Ecto neural progenitor cell (in vitro differentiated cells): ENCODE measurements at regions not wholly inside any gene's neighbourhood (a gene's known extent, or its start where the extent isn't known, plus 50 kb on each side); places are given as distances from the start of the nearest gene placed in this dataset.
"Not testable (repeated sequence)": the region's sequence is repeated elsewhere in the genome, so short reads cannot be mapped to it uniquely, and the experiment has no call there.

Experiments used
- DNase-seq: peaks from one replicate; pipeline ENCODE4 v3.0.0-alpha.2; 2018; ENCODE audit warnings: low spot score

DNA sequence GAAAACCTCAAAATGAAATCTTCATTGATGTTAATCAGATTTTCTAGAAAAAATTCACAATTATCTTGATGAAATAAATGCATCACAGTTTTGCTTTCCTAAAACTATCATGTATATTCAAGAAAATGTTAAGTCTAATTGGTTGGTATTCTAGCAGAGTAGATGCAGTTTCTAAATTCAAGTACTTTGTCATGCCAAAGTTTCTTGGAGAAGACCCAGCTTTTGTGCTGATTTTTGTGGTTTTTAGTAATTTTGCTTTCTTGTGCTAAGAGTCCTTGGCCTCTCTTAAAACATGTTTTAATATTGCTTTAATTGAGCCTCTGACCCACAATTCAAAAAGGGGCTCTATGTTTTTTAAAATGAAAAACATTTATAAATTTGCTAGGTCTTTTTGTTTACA, 924.8 kb upstream of the PTPRD start:
- DNase-seq: no peak

DNA sequence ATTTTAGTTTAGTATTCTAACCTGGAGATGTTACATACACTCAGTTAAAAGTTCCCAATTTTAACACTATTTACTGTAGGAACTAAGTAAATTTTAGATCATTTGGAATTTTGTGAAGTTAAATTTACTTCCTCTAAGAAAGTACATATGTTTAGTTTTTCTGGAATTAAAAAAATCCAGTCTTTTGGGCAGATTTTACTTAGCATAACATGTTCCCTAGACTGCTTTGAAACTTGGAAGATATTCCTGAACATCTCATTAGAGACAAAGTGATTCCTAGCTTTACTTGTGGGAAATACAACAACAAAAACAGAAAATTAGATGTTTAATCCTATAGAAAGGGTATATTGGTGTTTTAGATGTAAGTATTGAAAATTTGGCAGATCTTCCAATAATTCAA, 930.0 kb upstream of the PTPRD start:
- no peak for DNase-seq

DNA sequence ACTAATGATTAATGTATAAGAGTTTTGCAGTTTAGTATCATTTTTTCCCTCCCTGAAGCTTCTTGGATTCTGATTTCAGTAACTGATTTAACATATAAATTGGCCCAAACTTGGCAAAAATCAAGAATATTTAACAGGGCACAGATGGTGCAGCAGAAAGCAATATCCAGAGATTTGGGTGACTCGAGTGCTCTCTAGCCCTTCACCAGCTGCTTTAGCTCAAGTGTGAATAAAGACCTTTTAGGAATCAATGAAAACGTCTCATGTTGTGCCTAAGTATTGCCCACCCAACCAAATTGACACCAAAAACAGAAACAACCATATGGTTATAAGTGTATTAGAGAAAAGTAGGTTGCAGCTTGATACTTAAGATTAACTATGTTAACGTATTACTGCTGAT, 933.4 kb upstream of the PTPRD start:
- no peak for DNase-seq

DNA sequence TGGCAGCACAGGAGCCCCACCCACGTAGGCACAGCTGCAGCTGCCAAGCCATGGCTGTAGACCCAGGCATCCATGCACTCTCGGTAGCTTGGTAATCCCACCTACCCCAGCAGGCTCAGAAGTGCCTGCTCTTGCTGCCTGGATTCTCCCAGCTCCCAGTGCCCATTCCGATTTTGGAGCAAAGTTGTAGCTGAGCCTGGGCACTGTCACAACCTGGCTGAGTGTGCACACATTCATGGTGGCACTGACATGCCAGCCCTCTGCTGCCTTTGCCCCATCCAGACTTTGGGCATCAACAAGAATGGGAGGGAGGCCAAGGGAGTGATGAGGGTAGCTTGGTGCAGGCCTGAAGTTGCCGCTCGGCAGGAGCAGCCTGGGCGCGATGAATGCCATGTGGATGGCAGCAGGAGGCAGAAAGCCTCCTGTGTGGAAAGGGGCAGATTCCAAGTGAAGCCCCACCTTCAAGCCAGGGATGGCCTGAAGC, 936.6 kb upstream of the PTPRD start:
- no peak for DNase-seq

DNA sequence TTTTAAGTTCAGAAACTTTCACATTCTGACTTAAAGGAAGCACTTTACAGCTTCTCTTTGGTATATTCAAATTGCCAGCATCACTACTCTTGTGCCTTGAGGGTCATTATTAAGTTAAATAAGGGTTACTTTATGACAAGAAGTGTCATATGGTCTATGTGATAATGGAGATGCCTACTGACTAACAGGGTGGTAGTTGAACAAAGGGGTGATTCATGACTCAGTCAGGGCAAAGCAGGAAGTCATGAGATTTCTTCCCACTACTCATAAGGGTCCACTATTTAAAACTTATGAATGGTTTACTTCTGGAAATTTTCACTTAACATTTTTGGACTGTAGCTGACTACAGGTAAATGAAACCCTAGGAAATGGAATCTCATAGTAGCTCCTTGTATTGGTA, 938.3 kb upstream of the PTPRD start:
- DNase-seq: no peak

DNA sequence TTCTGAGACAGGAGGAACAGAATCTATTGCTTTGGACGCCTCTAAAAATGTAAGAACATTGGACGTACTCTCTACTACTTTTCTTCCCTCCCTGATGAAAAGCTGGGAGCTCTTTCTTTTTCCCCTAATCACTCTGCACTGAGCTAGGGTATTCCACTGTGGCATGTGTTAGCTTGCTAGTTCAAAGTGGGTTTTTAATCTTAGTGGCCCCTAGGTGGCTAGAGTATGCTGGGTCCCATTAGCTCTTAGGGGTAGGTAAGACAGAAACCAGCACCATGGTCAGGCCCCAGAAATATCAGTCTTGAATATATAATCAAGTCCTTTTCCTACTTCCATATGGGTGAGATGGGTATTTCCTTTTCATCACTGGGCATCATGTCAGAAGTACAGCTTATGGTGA, 945.2 kb upstream of the PTPRD start:
- no peak for DNase-seq

DNA sequence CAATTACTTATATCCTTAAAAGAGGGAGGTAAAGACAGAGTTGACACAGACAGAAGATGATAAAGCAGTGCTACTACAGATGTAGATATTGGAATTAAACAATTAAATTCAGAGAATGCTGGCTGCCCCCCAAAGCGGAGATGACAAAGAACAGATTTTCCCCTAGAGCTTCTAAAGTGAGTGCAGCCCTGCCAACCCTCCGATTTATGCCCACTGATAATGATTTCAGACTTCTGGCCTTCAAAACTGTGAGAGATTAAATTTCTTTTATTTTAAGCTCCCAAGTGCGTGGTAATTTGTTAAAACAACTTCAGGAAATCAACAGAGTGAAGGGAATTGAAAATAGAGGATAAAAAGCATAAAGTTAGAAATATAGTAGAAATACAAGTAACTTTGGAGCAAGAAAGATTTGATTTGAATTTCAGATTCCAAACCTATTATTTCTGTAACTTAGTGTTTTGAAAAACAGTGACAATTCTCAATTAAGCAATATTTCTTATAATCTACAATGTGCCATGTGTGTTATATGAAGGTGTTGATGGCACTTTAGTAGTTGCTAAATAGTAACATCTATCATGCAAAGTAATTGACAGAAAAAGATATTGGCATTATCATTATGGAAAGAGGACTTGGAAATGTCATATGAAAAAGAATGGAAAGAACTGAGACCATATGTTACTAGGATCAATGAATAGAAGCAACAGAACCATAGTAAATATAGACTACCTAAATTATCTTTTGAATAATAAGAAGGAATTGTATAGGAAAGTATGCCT, 946.4 kb upstream of the PTPRD start:
- no peak for DNase-seq

DNA sequence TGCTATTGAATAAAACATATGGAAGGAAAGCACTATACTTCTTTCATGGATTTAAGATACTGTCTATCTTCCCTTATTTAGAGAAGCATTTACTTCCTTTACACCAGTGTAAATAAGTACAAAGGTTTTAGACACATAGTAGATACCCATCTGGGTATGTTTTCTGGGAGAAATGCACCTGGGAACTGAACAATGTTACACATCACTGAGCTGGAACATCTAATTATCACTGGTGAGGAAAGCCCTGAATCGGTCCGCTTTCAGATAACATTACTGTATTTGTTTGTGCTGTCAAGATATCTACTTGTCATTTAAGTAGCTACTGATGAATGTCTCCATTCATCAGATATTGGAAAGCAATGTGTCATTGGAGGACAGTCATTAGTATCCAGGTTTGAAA, 964.7 kb upstream of the PTPRD start:
- DNase-seq: no peak

DNA sequence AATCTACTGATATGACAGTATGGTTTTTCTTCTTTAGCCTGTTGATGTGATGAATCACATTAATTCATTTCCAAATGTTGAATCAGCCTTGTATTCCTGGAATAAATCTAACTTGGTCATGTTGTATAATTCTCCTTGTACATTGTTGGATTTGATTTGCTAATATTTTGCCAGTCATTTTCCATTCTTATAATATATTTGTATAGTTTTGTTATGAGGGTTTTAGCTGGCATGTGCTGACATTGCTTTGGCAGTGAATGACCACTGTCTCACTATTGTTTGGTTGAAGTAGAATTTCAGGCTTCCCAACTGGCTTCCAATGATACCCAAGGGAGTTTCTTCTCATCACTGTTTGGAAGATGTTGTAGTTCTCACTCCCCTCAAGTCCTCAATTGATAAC, 983.0 kb upstream of the PTPRD start:
- DNase-seq: no peak

DNA sequence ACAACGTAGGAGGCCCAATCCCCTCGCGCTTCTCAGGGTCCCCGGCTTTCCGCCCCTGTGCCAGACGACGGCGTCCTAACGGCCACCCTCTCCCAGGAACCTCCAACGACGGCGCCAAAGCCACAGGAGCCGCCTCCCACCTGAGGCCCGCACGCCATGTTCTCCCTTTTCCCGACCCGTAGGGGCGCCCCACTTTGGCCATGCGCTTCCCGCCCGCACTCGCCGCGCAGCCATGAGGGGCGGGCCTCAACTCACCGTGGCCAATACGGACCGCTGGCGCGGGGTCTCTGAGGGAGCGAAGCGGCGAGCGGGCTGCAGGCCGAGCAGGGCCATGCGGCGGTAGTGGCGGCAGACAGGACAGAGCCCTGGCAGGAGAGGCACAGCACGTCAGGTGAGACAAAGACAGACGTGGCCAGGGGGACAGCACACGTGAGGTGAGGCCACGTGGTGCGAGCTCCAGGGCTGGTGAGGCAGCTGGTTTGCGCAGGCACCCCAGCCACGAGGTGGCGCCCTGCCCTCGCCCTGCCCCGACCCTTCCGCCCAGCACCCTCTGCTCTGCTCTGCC, 1005.5 kb upstream of the PTPRD start:
- no peak for DNase-seq

DNA sequence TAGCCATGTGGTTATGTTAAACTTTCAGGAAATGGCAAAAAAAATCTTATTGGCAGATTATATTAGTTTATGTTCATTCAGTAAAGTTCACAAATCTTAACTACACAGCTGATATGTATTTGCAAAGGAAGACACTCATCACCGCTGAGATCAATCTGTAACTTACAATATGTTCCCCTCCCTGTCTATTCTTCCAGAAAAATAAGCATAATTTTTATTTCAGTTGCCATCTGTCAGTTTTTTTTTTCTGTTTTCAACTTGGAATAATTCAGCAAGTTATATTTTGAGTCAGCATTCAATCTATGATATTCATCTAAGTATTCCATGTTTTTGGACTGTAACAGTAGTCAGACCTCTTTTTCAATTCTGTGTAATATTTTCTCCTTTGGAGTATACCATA, 1019.9 kb upstream of the PTPRD start:
- no peak for DNase-seq

DNA sequence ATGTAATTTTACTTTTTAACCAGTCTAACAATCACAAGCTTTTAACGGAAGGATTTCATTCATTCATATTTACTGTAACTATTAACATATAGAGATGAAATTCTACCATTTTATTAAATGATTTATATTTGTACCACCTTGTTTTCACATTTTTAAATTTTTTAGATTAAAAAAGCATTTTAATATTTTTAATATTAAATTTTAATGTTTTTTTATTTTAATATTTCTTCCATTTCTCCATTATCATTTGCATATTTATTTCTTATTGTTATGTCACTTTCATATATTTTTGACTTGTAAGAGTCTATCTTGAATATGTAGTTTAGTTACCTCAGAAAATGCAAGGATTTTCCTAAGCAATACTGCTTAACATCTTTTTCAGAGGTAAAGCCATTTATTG, 1034.0 kb upstream of the PTPRD start:
- DNase-seq: no peak

DNA sequence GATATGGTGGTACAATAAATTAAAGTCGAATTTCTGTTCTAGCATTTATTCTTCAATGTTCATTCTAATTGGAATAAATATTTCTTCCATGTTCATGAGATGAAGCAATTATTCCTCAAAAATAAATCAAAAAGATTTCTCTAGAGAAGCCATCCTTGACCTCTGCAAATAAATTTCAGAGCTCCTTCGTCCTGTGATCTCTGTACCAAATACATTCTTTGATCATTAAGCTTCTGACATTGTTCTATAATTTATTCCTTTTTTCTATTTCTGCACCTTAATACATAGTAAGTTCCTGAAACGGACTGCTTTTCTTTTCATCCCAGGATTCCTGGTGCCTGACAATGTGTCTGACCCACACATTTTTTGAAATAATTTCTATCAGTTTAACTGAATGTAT, 1039.3 kb upstream of the TYRP1 start:
- no peak for DNase-seq

DNA sequence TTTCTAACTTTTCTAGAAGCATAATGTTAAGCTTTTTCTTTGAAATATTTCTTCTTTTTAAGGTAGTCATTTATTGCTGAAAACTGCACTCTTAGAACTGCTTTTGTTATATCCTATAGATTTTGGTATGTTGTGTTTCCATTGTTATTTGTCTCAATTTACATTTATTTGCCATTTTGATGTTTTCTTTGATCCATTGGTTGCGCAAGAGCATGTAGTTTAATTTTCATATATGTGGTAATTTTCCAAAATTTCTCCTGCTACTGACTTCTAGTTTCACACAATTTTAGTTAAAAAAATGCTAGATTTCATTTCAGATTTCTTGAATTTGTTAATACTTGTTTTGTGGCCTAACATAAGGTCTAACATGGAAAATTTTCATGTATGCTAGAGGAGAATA, 1029.3 kb upstream of the TYRP1 start:
- DNase-seq: no peak

DNA sequence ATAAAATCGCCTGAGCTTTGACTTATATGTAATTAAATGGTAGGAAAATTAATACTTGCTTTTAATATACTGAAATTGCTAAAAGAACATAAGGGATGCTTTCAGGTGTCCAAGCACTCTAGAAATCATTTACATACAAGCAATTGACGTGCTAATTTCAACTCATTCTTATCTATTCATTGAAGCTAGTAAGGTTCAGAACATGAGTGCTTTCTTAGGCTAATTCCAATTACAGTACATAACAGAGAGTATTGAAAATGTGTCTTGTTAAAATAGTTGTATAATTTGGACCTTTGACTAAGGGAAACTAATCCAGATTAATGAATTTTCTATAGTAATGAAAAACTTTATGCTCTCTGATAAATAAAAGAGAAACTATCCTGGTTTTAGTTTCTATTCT, 1016.4 kb upstream of the TYRP1 start:
- no peak for DNase-seq

DNA sequence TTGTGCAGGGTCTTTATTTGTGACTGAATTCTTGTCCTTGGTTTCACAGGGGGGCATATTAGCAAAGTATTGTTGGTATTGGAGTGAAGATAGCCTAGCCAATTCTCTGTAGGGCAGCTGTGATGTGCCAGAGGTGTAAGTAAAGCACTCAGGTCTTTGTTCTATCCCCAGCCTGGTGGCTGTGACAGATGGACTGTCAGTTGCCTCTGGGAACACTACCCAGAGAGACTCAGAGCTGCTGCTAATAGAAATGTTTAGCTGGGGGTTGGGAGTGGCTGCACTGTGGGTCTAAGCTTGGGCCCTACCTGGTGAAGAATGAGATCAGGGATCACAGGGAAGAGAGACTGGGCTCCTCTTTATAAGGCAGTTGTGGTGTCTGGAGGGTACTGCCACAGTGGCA, 1006.5 kb upstream of the TYRP1 start:
- no peak for DNase-seq

DNA sequence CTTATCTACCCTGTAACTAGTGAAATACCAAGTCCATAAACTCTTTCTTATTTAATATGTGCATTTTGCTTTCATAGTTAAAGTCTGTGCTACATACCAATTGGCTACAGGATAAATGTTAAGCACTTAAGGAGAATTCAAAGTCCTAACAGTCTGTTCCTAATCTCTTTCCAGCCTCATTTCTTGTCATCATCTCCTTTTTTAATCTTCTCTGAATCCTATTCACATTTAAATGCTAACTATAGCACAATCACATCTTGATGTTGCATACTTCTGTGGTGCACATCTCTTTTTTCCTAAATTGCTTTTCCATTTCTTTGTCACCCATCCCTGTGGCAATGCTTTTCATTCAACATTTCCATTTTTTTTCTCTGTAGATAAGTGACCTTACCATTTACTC, 996.1 kb upstream of the TYRP1 start:
- no peak for DNase-seq

DNA sequence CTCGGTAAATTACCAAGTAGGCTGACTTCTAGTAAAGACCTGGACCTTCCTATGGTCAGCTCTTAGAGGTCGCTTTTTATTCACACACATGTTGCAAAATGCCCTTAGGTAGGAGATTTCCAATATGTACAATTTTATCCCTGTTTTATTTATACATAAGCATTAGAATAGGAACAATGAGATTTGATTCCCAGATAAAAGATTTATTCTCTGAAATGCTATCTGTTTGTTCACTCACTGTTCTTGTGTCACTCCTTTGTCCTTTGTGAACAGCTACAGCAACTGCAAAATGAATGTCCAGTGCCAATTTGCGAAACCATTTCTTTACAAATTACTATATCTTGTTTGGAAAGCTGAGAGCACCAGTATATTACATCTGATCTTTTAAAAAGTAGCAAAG, 991.5 kb upstream of the TYRP1 start:
- no peak for DNase-seq

DNA sequence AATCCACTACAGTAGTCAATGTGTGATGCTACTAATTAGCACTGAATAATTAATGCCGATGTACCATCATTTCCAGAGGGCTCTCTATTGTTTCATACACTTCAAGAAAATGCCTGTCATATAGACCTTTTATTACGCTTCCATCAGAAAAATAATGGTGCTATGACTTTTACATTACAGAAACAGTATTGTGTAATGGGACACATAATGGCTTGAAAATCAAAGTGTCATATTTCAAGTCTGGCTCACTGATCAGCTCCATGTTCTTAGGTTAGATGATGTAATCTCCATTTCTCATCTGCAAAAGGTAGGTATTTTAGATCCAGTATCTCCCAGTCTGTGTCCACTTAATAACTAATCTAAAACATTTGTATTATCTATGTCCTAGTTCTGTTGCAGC, 990.6 kb upstream of the TYRP1 start:
- no peak for DNase-seq

DNA sequence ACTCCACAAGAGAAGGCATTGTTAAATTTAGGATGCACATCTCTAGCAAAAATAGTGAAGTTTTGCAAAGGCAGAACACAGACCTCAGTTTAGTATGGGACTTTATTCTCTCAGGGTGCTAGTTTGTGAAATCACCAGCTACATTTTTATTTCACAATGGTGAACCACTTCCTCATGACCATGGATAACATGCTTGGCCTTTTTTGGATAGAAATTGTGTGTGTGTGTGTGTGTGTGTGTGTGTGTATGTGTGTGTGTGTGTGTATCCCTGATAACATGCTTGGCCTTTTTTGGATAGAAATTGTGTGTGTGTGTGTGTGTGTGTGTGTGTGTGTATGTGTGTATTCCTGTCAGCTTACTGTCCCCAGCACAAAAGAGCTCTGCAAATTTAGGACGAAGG, 989.0 kb upstream of the TYRP1 start:
- not testable (repeated sequence) for DNase-seq

DNA sequence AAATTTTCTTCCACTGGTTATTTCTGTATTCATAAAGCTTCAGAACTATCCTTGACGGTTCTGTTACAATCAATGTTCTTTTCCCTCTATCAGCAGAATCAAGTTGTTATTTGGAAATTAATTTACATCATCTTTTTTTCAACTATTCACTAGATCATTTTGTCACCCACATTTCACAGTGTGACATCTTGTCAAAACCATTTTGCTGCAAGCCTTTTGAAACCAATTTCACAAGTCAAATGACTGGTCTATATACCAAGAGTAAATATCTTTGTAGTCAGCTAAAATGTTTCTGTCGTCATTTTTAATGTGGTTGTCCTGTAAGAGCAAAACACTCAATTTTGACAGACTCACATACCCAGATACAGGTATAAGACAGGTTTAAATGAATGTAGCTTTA, 984.3 kb upstream of the TYRP1 start:
- DNase-seq: no peak

DNA sequence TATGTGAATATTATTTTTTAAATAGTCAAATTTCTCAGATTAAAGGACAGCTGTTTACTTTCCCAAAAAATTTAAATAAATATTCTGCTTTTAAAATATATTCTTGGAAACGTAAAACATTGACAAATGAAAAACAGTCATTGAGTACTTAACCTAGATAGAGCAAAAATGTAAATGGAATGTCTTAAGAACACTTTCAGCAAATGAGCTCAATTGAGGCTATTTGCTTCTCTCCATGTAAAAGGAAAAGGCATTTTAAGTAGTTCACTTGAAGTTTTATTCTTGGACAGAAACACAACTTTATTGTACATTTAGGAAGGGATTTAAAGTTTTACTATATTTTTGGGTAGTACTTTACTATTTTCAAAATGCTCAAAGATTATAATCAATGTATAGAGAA, 983.6 kb upstream of the TYRP1 start:
- no peak for DNase-seq

DNA sequence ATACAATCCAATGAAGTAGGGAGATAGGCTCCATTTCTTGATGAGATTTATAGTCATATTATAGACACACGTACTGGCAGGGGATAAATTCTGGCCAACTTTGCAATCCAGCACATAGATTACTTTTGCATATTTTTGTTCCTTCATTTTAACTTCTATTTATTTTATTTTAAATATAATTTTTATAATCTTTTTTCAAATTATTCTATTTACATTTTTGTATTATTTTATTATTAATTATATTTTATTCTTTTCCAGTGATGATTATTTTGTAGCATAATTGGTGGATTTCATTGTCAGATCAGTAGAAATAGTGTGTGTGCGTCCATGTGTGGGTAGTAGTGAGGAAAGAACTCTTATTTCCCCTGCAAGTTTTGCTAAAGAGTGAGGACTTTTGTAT, 980.1 kb upstream of the TYRP1 start:
- DNase-seq: no peak

DNA sequence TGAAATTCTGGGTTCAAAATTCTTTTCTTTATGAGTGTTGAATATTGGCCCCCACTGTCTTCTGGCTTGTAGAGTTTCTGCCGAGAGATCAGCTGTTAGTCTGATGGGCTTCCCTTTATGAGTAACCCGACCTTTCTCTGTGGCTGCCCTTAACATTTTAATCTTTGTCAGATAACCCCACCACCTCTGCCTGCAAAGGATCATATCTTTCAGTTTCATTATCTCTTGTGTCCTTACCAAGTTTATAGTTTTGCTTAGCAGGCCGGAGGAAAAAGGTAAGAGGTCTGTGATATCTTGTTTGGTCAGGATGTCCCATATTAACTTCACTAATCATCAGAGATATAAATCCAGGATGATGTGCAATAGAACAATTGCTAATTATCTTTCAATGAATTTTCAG, 970.2 kb upstream of the TYRP1 start:
- no peak for DNase-seq
